Epithelial cell of esophagus (primary cell): ENCODE measurements at regions not wholly inside any gene's neighbourhood (a gene's known extent, or its start where the extent isn't known, plus 50 kb on each side); places are given as distances from the start of the nearest gene placed in this dataset.

Experiments
- DNase-seq: peaks from one replicate; pipeline ENCODE4 v3.0.0; 2010; ENCODE audit warnings: low read depth
- H3K4me3 ChIP-seq: 2 replicates; pipeline ENCODE4 v1.5.1; 2011; ENCODE audit warnings: mild to moderate bottlenecking, low read length, control low read depth
- TF ChIP-seq, protein P1 (sequence below): IDR thresholded peaks from 2 replicates; pipeline ENCODE4 v1.5.1; 2011; ENCODE audit warnings: low read depth, mild to moderate bottlenecking, low read length, control low read depth, inconsistent platforms; ENCODE audit not compliant: insufficient read depth; ENCODE audit errors: missing control alignments

DNA sequence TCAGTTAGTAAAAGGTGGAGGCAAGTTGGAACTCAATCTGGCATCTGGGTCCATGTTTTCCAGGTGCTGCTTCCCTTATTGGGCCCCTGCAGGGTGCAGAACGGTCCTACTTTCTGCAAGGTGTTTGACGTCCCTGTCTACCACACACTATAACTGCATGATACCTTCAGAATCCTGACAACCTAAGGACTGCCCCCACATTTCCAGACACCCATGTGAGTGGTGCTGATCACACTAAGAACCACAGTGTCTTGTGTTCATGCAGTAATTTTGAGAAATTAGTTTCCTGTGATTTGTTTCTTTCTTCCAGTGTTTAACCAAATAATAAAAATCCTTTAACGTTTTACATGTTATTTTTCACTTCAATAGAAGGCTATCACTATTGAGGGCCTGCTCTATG is 121.1 kb upstream of the MDM1 start:
- no peak for DNase-seq
- H3K4me3 ChIP-seq = no peak overlapping the region
- TF ChIP-seq, protein P1, sequence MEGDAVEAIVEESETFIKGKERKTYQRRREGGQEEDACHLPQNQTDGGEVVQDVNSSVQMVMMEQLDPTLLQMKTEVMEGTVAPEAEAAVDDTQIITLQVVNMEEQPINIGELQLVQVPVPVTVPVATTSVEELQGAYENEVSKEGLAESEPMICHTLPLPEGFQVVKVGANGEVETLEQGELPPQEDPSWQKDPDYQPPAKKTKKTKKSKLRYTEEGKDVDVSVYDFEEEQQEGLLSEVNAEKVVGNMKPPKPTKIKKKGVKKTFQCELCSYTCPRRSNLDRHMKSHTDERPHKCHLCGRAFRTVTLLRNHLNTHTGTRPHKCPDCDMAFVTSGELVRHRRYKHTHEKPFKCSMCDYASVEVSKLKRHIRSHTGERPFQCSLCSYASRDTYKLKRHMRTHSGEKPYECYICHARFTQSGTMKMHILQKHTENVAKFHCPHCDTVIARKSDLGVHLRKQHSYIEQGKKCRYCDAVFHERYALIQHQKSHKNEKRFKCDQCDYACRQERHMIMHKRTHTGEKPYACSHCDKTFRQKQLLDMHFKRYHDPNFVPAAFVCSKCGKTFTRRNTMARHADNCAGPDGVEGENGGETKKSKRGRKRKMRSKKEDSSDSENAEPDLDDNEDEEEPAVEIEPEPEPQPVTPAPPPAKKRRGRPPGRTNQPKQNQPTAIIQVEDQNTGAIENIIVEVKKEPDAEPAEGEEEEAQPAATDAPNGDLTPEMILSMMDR = no peak

DNA sequence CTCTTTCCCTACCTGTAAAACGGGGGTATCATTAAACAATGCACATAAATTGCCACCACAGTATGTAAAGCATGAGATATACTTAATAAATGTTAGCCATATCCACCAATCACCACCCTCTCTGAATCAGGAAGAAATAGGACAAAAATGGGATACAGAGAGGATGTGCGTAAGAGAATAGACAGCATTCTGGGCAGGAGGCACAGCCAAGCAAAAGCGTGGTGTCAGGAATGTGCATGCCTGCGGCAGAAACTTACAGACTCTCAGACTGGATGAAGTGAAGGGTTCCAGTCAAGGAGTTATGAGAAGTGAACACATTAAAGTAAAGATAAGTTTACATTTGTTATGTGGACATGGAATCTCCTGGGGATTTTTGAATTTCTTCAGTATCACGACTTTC is 121.7 kb upstream of the MDM1 start:
- H3K4me3 ChIP-seq = no peak overlapping the region
- TF ChIP-seq, protein P1 = no peak

DNA sequence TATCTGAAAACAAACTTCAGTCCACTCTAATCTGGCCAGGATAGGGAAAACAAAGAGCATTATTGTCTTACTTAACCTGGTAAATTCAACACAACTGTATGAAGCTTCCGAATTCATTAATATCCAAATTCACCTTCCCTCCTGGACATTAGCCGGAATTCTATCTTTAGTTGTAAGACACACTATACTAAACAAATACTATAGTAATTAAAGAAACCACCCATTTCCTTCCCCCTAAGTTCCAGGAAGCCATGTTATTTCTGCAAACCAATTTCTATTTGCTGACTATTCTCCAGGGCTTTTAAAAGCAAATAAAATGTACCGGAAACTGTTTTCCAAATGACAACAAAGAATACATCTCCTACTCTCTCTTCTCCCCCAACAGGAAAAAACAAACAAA is 122.7 kb upstream of the MDM1 start:
- no peak overlapping the region for H3K4me3 ChIP-seq

More for the DNA sequence above, 121.7 kb upstream of the MDM1 start:
- DNase-seq = no peak

DNA sequence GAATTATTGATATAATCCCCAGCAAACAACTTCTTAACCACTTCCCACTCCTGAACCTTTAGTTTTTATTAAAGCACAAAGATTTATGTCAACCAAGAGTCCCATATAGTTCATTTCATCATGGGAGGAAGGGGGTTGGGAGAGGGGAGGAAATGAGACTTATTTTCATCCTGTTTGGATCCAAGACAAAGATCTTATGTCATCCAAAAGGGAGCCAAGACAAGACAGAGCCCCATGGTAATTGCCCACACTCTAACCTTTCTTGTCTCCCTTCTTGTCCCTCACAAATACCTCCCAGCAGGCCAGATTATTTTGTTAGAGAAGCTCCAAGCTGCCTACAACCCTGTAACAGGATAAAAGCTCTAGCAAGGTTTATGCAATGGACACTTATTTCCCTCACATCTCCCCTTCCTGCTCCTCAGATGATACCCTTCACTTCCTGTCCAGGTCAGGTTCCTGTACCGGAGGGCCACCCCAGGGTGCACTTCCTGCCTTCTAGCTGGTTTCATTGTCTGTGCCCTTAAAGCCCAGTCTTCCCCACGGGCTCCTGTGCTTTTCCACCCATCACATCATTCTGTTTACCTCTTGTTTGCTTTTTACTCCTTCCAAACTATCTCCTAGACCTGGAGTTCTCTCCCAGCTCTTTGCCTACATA is 123.7 kb upstream of the MDM1 start:
- no peak overlapping the region for H3K4me3 ChIP-seq
- TF ChIP-seq, protein P1 = no peak
- no peak for DNase-seq

More for the DNA sequence above, 122.7 kb upstream of the MDM1 start:
- DNase-seq = no peak
- TF ChIP-seq, protein P1 = no peak

DNA sequence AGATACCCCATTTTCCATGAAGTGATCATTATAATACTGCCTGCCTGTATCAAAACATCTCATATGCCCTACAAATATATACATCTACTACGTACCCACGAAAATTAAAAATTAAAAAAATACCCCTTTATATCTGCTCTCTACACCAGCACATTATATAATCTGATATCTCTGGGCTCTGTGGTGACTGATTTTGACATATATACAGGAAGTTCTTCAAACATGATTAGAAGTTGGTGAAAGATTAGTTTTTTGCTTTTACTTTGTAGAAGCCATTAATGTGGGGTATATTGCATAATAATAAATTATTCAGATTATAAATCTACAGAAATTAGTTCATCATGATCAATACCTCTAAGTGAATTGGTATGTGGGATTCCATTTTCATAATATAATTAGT is 126.7 kb upstream of the MDM1 start:
- TF ChIP-seq, protein P1 = no peak
- DNase-seq = no peak
- H3K4me3 ChIP-seq = no peak overlapping the region

DNA sequence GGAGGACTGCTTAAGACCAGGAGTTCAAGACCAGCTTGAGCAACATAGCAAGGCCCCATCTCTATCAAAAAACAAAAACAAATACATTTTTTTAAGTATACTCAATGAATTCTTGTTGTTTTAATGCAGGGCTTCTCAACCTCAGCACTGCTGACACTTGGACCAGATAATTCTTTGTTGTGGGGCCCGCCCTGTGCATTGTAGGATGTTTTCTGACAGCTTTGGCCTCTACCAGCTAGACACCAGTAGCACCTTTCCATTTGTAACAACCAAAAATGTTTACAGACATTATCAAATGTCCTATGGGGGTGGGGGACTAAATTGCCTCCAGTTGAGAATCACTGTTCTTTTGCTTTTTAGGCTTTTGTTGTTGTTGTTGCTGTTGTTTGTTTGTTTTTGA is 128.1 kb upstream of the MDM1 start:
- no peak overlapping the region for H3K4me3 ChIP-seq
- TF ChIP-seq, protein P1 = no peak
- DNase-seq = no peak

DNA sequence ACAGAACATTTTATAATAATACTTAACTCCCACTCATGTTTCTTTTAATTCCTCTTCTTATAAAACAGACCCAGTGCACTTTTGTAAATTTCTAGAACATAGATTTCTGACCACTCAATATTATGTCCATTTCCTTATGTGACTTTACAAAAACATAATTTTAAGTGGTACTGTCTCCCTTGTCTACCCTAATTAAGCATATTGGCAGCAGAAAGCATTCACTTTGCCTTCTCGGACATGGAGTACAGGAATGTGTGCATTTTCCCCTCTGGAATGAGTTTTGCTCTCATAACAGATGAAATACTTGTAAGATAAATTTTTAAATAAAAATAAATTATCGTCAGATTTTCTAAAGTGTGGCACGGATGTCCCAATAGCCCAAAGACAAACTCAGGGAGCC is 129.5 kb upstream of the MDM1 start:
- TF ChIP-seq, protein P1 = no peak
- no peak overlapping the region for H3K4me3 ChIP-seq
- no peak for DNase-seq
